Transverse colon (tissue), 4 donors: ENCODE measurements at regions not wholly inside any gene's neighbourhood (a gene's known extent, or its start where the extent isn't known, plus 50 kb on each side); places are given as distances from the start of the nearest gene placed in this dataset.
A peak's percentile ranks its signal among the peaks of the same experiment; 100 is the strongest.

ENCODE experiments used
- DNase-seq: peaks from one replicate; pipeline ENCODE4 v3.0.0-alpha.2; 2019
- H3K27ac ChIP-seq, 4 donors: fragments of 200-600 bp; sonication (generic); 2 replicates each; pipeline ENCODE4 v1.5.1; 2016 to 2018; ENCODE audit warnings: inconsistent platforms in 4 of 4
- H3K27me3 ChIP-seq: fragments of 200-600 bp; sonication (generic); 2 replicates; pipeline ENCODE4 v1.5.1; 2017; ENCODE audit warnings: inconsistent platforms
- H3K36me3 ChIP-seq, 4 donors: fragments of 200-600 bp; sonication (generic); 2 replicates each; pipeline ENCODE4 v1.5.1; 2017 to 2019; ENCODE audit warnings: inconsistent platforms in 4 of 4
- H3K4me1 ChIP-seq, 4 donors: fragments of 200-600 bp; sonication (generic); 2 replicates each; pipeline ENCODE4 v1.5.1; 2017 to 2020; ENCODE audit warnings: inconsistent platforms in 4 of 4
- H3K4me3 ChIP-seq, 4 donors: fragments of 200-600 bp; sonication (generic); 1 replicate in 1 of 4; 2 replicates in 3 of 4; pipeline versions ENCODE4 v1.5.1 to v1.6.1; 2017 to 2019; ENCODE audit warnings: inconsistent platforms in 4 of 4
- H3K9me3 ChIP-seq, 2 donors: fragments of 200-600 bp; sonication (generic); 2 replicates each; pipeline ENCODE4 v1.5.1; 2017 to 2019; ENCODE audit warnings: inconsistent platforms in 2 of 2
- EP300 ChIP-seq: sonication (generic); formaldehyde crosslinking; IDR thresholded peaks from one replicate; pipeline ENCODE4 v1.6.1; 2017; ENCODE audit warnings: antibody characterized with exemption, low read depth
- POLR2A ChIP-seq: fragments of 450-650 bp; IDR thresholded peaks from one replicate; pipeline ENCODE4 v1.6.1; 2016; ENCODE audit warnings: antibody characterized with exemption, mild to moderate bottlenecking, moderate library complexity
- POLR2AphosphoS5 ChIP-seq, 3 donors: sonication (generic); formaldehyde crosslinking; IDR thresholded peaks; one replicate each; pipeline ENCODE4 v1.6.1; 2016; ENCODE audit warnings: antibody characterized with exemption in 3 of 3
- WGBS, 2 donors: methylation state at CpG; one replicate each; pipeline ENCODE4 v1.1.5; 2018; ENCODE audit warnings: low coverage in 1 of 2; 5-methylcytosine and 5-hydroxymethylcytosine counted together
- in situ Hi-C, 4 donors: fragments of 200-750 bp; cut with MboI; loops; one replicate each; pipeline versions ENCODE4 v1.15.0 to v1.15.1; 2017; ENCODE audit warnings: low sequenced_read_pairs in 3 of 4, low pct_ligation_motif_present in 1 of 4, low pct_unique_long_range_greater_than_20kb in 1 of 4
- intact Hi-C: fragments of 100-400 bp; cut with DNase I; formaldehyde crosslinking; loops from one replicate; pipeline ENCODE4 v1.15.1; 2023; ENCODE audit warnings: low total_unique reads
- TF ChIP-seq, protein P1 (sequence below), 5 experiments: fragments of 200-600 bp in 3 of 5; fragments of 450-650 bp in 2 of 5; sonication (generic) in 3 of 5; IDR thresholded peaks; 1 replicate in 2 of 5; 2 replicates in 3 of 5; pipeline ENCODE4 v1.5.1; 2016 to 2017; ENCODE audit warnings: antibody characterized with exemption in 5 of 5, inconsistent platforms in 3 of 5, mild to moderate bottlenecking in 2 of 5, moderate library complexity in 1 of 5

DNA sequence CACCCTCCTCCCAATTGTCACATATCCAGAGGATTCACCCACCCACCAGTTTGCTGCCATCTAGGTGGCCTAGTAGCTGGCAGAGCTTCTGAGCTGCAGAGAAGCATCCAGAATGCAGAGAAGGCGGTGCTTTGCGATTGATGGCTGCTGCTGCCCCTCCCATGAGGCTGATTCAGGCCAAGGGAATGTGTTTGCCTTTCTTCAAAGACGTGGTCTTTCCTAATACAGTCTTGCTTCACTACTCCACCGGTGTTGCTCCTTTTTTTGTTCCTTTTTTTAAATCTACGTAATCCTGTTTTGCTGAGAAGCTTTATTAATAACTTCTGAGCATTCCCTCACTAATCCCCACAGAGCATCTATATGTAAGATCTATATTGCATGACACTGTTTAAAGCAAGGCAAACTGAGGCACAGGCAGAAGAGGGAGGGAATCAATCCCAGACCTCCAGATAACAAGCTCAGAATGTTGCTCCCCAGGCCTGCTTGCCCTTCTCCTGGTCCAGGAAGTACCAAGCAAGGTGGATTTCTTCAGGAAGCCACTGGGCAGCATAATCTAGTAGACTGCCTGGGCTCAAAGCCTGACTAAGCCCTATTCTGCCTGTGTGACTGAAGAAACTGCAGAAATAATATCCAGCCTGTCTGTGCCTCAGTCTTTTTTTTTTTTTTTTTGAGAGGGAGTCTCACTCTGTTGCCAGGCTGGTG is 275.5 kb upstream of the FMN2 start:
- intact Hi-C loops, result no loop called here
- H3K36me3 ChIP-seq, result no peaks in the 10 kb centered on the region
- no peaks in the 10 kb centered on the region for H3K9me3 ChIP-seq
- TF ChIP-seq, protein P1, sequence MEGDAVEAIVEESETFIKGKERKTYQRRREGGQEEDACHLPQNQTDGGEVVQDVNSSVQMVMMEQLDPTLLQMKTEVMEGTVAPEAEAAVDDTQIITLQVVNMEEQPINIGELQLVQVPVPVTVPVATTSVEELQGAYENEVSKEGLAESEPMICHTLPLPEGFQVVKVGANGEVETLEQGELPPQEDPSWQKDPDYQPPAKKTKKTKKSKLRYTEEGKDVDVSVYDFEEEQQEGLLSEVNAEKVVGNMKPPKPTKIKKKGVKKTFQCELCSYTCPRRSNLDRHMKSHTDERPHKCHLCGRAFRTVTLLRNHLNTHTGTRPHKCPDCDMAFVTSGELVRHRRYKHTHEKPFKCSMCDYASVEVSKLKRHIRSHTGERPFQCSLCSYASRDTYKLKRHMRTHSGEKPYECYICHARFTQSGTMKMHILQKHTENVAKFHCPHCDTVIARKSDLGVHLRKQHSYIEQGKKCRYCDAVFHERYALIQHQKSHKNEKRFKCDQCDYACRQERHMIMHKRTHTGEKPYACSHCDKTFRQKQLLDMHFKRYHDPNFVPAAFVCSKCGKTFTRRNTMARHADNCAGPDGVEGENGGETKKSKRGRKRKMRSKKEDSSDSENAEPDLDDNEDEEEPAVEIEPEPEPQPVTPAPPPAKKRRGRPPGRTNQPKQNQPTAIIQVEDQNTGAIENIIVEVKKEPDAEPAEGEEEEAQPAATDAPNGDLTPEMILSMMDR (IDR thresholded peaks at IDR 0.05), result no peak
- TF ChIP-seq EP300 (no peak), POLR2AphosphoS5 (IDR thresholded peaks at IDR 0.05) (peak in 2 of 3 donors; percentile 41 to 52)
- H3K4me3 ChIP-seq, result no peak overlapping the region
- peaks cover 0 to 11% (median 5%) of the 10 kb centered on the region in 4 donors for H3K4me1 ChIP-seq
- H3K27ac ChIP-seq, result peak overlapping the region; percentile 55 to 84 (median 74)
- in situ Hi-C loops, result no loop called here
- WGBS, 2 donors, result 38% methylated on average over 4 to 5 of the region's 5 CpGs
- no peaks in the 10 kb centered on the region for H3K27me3 ChIP-seq
- peak; percentile 25 for DNase-seq

DNA sequence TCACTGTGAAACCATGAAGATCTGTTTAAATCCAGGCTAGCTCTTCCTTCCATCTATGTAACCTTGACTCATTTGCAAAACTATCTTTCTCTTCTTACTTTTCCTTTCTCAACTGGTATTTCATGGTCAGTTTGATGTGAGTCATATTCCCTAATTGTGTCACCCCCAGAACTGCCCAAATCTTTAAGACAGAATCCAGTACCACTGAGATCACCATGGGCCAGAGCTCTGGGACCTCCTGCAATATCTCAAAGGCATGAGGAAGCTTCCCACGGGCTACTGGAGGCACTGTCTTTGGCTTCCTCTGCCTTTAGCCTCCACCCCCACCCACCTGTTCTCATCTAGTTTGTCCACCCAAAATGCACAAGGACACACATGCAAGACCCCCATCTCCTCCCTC is 274.4 kb upstream of the FMN2 start:
- intact Hi-C loops, result no loop called here

DNA sequence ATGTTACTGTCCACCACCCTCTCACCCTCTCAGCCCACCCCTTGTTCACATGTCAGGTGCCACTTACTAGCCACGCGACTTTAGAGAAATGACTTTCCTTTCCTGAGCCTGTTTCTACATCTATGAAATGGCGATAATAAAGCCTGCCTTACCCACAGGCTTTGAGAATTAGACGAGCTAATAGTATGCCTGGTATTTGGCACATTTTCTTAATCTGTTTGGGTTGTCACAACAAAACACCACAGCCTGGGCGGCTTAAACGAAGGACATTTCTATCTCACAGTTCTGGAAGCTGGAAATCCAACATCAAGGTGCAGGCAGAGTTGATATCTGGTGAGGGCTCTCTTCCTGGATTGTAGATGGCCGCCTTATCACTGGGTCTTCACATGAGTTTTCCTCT is 273.9 kb upstream of the FMN2 start:
- Histone ChIP-seq H3K36me3 (no peaks in the 10 kb centered on the region), H3K4me3 (no peak overlapping the region), H3K9me3 (no peaks in the 10 kb centered on the region), H3K4me1 (peaks cover 0 to 11% (median 5%) of the 10 kb centered on the region in 4 donors), H3K27ac (peak overlapping the region in 1 of 4 donors; percentile 84), H3K27me3 (no peaks in the 10 kb centered on the region)
- in situ Hi-C loops, result no loop called here
- intact Hi-C loops, result no loop called here
- WGBS, 2 donors, result 87 to 100% methylated on average over 2 to 7 of the region's 7 CpGs
- no peak for TF ChIP-seq POLR2AphosphoS5 (IDR thresholded peaks at IDR 0.05)
- TF ChIP-seq, protein P1 (IDR thresholded peaks at IDR 0.05), result no peak
- no peak for TF ChIP-seq EP300
- TF ChIP-seq POLR2A, result no peak
- DNase-seq, result no peak

More for the DNA sequence above, 274.4 kb upstream of the FMN2 start:
- WGBS, 2 donors, result 59 to 60% methylated on average over 1 of the region's 1 CpG
- Histone ChIP-seq H3K36me3 (no peaks in the 10 kb centered on the region), H3K9me3 (no peaks in the 10 kb centered on the region), H3K4me1 (peaks cover 0 to 11% (median 5%) of the 10 kb centered on the region in 4 donors), H3K27ac (peak overlapping the region; percentile 55 to 84 (median 74)), H3K27me3 (no peaks in the 10 kb centered on the region), H3K4me3 (no peak overlapping the region)
- in situ Hi-C loops, result no loop called here
- no peak for DNase-seq
- TF ChIP-seq POLR2A (no peak), POLR2AphosphoS5 (IDR thresholded peaks at IDR 0.05) (no peak), EP300 (no peak)
- TF ChIP-seq, protein P1 (IDR thresholded peaks at IDR 0.05), result no peak

DNA sequence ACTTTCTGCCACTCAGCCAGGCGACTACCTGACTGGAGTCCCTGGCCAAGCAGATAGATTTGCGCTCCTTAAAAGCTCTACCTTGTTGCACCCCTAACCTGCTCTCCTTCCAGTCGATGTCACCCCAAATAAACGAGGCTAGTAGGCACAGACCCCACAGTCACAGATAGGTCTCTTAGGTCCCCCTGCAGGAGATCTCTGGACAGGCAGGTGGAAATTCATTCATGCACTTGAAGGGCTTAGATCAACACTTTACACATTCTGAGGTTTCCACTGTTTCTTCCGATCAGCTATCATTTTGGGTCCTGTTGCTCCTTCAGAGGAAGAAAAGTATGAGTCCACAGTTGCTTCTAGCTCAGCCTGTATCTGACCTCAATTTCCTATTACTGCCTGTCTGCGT is 272.6 kb upstream of the FMN2 start:
- H3K4me1 ChIP-seq, result peaks cover 0 to 11% (median 5%) of the 10 kb centered on the region in 4 donors
- TF ChIP-seq, protein P1 (IDR thresholded peaks at IDR 0.05), result no peak
- TF ChIP-seq EP300, result no peak
- TF ChIP-seq POLR2AphosphoS5 (IDR thresholded peaks at IDR 0.05), result no peak
- TF ChIP-seq POLR2A, result no peak
- in situ Hi-C loops (no loop called here), intact Hi-C loops (no loop called here)
- 75 to 86% methylated on average over 2 to 6 of the region's 6 CpGs for WGBS, 2 donors
- no peaks in the 10 kb centered on the region for H3K36me3 ChIP-seq
- no peak overlapping the region for H3K4me3 ChIP-seq
- no peak for DNase-seq
- no peak overlapping the region for H3K27ac ChIP-seq
- no peaks in the 10 kb centered on the region for H3K27me3 ChIP-seq
- no peaks in the 10 kb centered on the region for H3K9me3 ChIP-seq
